ENCODE measurements at regions not wholly inside any gene's neighbourhood (a gene's known extent, or its start where the extent isn't known, plus 50 kb on each side); places are given as distances from the start of the nearest gene placed in this dataset.

DNA sequence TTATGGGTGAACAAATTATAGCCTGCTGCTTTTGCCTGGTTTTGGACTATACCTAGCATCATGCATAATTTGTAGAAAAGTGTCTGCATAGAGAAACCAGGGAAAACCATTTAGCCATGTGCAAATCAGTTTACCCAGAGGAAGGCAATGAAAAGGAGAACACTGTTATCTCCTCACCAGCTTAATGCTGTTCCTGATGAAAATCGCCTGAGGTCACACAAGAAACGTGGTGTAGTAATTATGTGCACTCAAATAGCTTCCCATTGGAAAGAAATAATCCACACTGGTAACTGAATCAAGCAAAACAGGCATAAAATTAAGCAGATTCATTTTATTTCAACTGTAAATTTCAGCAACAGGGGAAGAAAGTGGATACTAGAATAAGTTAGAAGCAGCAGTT, 51.7 kb upstream of the FAM240B start:
- intact Hi-C loops (cut with DNase I): no loop called here
- WGBS, 3 donors: 39 to 63% (median 50%) methylated on average over 2 of the region's 2 CpGs

More for the DNA sequence above, 51.7 kb upstream of the FAM240B start:
- ATAC-seq (no peak), DNase-seq (no peak)
- no peak overlapping the region for H3K27ac ChIP-seq
- H3K27me3 ChIP-seq (ENCODE audit: insufficient read depth in 3 of 3, low read length in 2 of 3): no peaks in the 10 kb centered on the region
- no peak for TF ChIP-seq CTCF (IDR thresholded peaks at IDR 0.05)
- no peaks in the 10 kb centered on the region for H3K9me3 ChIP-seq
- H3K4me3 ChIP-seq: no peak overlapping the region
- H3K4me1 ChIP-seq: no peaks in the 10 kb centered on the region
- H3K36me3 ChIP-seq (ENCODE audit: insufficient read depth in 1 of 2, low read depth in 1 of 2): no peaks in the 10 kb centered on the region

All from psoas muscle (tissue), 7 donors.